ENCODE measurements at regions not wholly inside any gene's neighbourhood (a gene's known extent, or its start where the extent isn't known, plus 50 kb on each side); places are given as distances from the start of the nearest gene placed in this dataset.
A peak's percentile ranks its signal among the peaks of the same experiment; 100 is the strongest.
"Not testable (repeated sequence)": the region's sequence is repeated elsewhere in the genome, so short reads cannot be mapped to it uniquely, and the experiment has no call there.

DNA sequence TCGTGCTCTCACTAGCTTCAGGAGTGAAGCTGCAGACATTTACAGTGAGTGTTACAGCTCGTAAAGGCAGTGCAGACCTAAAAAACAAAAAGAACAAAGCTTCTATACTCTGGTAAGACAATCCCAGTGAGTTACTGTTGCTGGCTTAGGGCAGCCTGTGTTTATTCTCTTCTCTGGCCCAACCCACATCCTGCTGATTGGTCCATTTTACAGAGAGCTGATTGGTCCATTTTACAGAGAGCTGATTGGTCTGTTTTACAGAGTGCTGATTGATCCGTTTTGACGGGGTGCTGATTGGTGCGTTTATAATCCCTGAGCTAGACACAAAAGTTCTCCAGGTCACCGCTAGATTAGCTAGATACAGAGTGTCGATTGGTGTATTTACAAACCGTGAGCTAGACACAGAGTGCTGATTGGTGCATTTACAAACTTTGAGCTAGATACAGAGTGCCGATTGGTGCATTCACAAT is 158.0 kb downstream of the KLRB1 start:
- not testable (repeated sequence) for H4K20me1 ChIP-seq (replicated peaks in 1 of 2; ENCODE audit: control insufficient read depth in 1 of 2, insufficient read depth in 2 of 2, low read length in 2 of 2)
- CTCF ChIA-PET (ENCODE audit: partially characterized antibody): interaction anchor here (1.7 to 1.8 kb wide), 2 partner anchors 19 to 71 kb away, joined by 7 to 9 read pairs; no protein-coding TSS in a partner anchor

More for the DNA sequence above, 158.0 kb downstream of the KLRB1 start:
- H4K5ac ChIP-seq (ENCODE audit: insufficient read length, low read depth, low read length); H3K36me3 ChIP-seq (ENCODE audit: control insufficient read depth in 2 of 4, insufficient read depth in 4 of 4, low read length in 3 of 4); H3K27ac ChIP-seq (ENCODE audit: low read depth, low read length); H2BK12ac ChIP-seq (ENCODE audit: low read depth, low read length); H4K8ac ChIP-seq (ENCODE audit: extremely low read depth, insufficient read depth, low read length); H3K9me3 ChIP-seq (ENCODE audit: insufficient read depth in 2 of 2, low read depth in 1 of 2, low read length in 1 of 2); H3K9ac ChIP-seq (replicated peaks in 1 of 4; ENCODE audit: extremely low read depth in 1 of 4, low read depth in 3 of 4, low read length in 3 of 4); H2BK120ac ChIP-seq (replicated peaks; ENCODE audit: low read depth, low read length); H2BK20ac ChIP-seq (ENCODE audit: low read length); H3K79me1 ChIP-seq (ENCODE audit: low read depth, low read length); H3K4ac ChIP-seq (replicated peaks; ENCODE audit: insufficient read length, low read depth, low read length); H3K79me2 ChIP-seq (ENCODE audit: control insufficient read depth in 1 of 2, insufficient read depth in 2 of 2, low read length in 2 of 2); H3K56ac ChIP-seq (replicated peaks; ENCODE audit: insufficient read length, low read depth, low read length); H3K18ac ChIP-seq (ENCODE audit: extremely low read depth, low read length); H2AK5ac ChIP-seq (ENCODE audit: low read depth, low read length); H3K4me3 ChIP-seq (ENCODE audit: extremely low read depth in 1 of 4, insufficient read depth in 2 of 4, low read depth in 3 of 4, low read length in 4 of 4); H3K27me3 ChIP-seq (replicated peaks in 1 of 4; ENCODE audit: control insufficient read depth in 3 of 4, extremely low read depth in 1 of 4, insufficient read depth in 3 of 4, low read length in 3 of 4); H2AFZ ChIP-seq (ENCODE audit: low read length); FAIRE-seq; H4K91ac ChIP-seq (replicated peaks; ENCODE audit: insufficient read length, low read length); H3K14ac ChIP-seq (ENCODE audit: insufficient read length); H3K23ac ChIP-seq (ENCODE audit: insufficient read length); DNase-seq (ENCODE audit: low read depth in 1 of 2, low spot score in 2 of 2); H2BK15ac ChIP-seq (ENCODE audit: low read length); H3K4me1 ChIP-seq (replicated peaks in 1 of 4; ENCODE audit: control insufficient read depth in 3 of 4, insufficient read depth in 4 of 4, low read length in 3 of 4); H3K23me2 ChIP-seq (ENCODE audit: low read depth, low read length); H2BK5ac ChIP-seq (ENCODE audit: low read depth, low read length): not testable (repeated sequence)
- POLR2A ChIA-PET (ENCODE audit: partially characterized antibody): interaction anchor here (2.1 kb wide), 1 partner anchor 198 kb away, joined by 5 read pairs; no protein-coding TSS in a partner anchor
- peak overlapping the region; percentile 78 to 87; a peak in 2 of 4 replicates for H3K4me2 ChIP-seq (ENCODE audit: insufficient read depth in 1 of 2, low read depth in 2 of 2, low read length in 2 of 2)
- 95% methylated on average over 9 of the region's 9 CpGs; no CpG with 5 or more reads in 1 of the 2 experiments for WGBS, 2 experiments (ENCODE audit: extremely low coverage in 1 of 2, insufficient coverage in 1 of 2, insufficient read length in 1 of 2, insufficient replicate concordance in 2 of 2, low coverage in 1 of 2, low lambda C conversion rate in 2 of 2, missing lambda C conversion rate in 1 of 2)
- 0 out of 2 replicates have a peak, but pooled peaks have one; percentile 13 for TF ChIP-seq SP1 (IDR thresholded peaks at IDR 0.05; ENCODE audit: low read depth, low read length)
